ENCODE measurements at regions not wholly inside any gene's neighbourhood (a gene's known extent, or its start where the extent isn't known, plus 50 kb on each side); places are given as distances from the start of the nearest gene placed in this dataset.

DNA sequence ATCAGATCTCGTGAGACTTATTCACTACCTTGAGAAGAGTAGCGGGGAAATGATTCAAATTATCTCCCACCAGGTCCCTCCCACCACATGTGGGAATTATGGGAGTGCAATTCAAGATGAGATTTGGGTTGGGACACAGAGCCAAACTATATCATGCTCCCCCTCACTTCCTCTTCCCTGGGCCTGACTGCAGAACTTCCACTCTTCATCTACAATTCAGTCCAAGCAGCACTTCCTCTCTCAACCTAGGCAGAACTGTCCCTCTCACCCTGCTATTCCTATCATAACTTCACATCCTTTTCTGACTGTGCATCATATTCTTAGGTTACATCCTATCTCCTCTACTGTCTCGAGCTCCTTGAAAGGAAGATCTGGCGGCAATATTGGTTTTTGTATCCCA is 184.0 kb upstream of the HDDC2 start:
- TF ChIP-seq, protein P1, sequence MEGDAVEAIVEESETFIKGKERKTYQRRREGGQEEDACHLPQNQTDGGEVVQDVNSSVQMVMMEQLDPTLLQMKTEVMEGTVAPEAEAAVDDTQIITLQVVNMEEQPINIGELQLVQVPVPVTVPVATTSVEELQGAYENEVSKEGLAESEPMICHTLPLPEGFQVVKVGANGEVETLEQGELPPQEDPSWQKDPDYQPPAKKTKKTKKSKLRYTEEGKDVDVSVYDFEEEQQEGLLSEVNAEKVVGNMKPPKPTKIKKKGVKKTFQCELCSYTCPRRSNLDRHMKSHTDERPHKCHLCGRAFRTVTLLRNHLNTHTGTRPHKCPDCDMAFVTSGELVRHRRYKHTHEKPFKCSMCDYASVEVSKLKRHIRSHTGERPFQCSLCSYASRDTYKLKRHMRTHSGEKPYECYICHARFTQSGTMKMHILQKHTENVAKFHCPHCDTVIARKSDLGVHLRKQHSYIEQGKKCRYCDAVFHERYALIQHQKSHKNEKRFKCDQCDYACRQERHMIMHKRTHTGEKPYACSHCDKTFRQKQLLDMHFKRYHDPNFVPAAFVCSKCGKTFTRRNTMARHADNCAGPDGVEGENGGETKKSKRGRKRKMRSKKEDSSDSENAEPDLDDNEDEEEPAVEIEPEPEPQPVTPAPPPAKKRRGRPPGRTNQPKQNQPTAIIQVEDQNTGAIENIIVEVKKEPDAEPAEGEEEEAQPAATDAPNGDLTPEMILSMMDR (IDR thresholded peaks at IDR 0.05), result no peak
- TF ChIP-seq POLR2A (IDR thresholded peaks at IDR 0.05; ENCODE audit: low read depth) (no peak), POLR2AphosphoS5 (IDR thresholded peaks at IDR 0.05) (no peak)
